ENCODE measurements at regions not wholly inside any gene's neighbourhood (a gene's known extent, or its start where the extent isn't known, plus 50 kb on each side); places are given as distances from the start of the nearest gene placed in this dataset.

DNA sequence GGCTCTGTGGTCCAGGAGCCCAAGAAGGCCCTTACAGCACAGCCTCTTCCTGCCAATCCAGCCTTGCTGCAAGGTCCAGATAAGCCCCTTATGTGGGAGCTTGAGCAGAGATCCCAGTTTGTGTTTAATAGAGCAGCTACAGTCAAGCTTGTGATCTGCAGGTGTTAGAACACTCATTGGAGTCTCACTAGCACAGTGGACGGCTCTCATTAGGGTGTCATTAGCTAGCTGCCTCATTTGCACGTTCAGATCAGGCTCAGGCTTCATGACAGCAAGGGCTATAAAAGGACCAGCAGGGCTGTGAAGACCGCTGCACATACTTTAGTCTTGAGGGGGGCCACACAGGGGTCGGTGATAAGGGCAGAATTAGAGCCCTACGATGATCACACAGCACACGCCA is 443.2 kb downstream of the RPS24 start:
- no peak for DNase-seq (ENCODE audit: low read depth)
- no peak overlapping the region for H3K4me3 ChIP-seq (ENCODE audit: low read depth, low read length)
- TF ChIP-seq, protein P1, sequence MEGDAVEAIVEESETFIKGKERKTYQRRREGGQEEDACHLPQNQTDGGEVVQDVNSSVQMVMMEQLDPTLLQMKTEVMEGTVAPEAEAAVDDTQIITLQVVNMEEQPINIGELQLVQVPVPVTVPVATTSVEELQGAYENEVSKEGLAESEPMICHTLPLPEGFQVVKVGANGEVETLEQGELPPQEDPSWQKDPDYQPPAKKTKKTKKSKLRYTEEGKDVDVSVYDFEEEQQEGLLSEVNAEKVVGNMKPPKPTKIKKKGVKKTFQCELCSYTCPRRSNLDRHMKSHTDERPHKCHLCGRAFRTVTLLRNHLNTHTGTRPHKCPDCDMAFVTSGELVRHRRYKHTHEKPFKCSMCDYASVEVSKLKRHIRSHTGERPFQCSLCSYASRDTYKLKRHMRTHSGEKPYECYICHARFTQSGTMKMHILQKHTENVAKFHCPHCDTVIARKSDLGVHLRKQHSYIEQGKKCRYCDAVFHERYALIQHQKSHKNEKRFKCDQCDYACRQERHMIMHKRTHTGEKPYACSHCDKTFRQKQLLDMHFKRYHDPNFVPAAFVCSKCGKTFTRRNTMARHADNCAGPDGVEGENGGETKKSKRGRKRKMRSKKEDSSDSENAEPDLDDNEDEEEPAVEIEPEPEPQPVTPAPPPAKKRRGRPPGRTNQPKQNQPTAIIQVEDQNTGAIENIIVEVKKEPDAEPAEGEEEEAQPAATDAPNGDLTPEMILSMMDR (IDR thresholded peaks at IDR 0.05; ENCODE audit: insufficient read depth, low read depth, low read length, missing control alignments) = no peak

DNA sequence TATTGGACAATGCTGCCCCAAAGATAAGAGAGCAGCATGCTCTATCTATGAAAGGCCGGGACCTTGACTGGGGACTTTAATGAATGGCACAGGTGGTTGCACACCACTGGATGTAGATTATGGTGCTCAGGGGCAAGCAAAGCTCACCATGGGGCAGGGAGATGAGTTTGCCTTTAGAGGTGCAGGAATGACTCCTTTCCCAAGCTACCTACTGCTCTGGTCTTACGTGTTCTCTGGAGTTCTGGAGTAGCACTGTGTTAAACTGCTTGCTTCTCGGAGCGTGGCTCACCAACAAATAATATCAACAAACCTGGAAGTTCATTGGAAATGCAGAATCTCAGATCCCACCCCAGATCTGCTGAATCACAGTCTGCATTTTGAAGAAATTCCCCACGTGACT is 445.3 kb downstream of the RPS24 start:
- no peak overlapping the region for H3K4me3 ChIP-seq (ENCODE audit: low read depth, low read length)
- TF ChIP-seq, protein P1 (IDR thresholded peaks at IDR 0.05; ENCODE audit: insufficient read depth, low read depth, low read length, missing control alignments) = no peak
- DNase-seq (ENCODE audit: low read depth) = no peak

DNA sequence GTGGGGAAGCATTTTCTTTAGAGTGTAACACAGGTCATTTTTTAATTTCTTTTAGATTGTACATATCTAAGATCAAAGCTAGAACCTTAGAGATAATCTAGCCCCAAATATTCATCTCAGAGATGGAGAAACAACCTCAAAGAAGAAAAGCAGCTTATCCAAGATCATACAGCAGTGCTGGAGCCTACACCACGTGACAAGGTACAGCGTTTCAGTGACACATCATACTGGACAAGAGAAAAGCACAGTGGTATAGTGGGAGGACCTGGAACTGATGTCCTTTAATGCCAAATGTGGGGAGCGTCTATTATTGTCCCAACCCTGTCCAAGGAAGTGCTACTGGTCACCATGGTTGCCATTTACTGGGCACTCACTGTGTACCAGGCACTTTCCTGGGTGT is 445.8 kb downstream of the RPS24 start:
- no peak overlapping the region for H3K4me3 ChIP-seq (ENCODE audit: low read depth, low read length)
- TF ChIP-seq, protein P1 (IDR thresholded peaks at IDR 0.05; ENCODE audit: insufficient read depth, low read depth, low read length, missing control alignments) = no peak
- no peak for DNase-seq (ENCODE audit: low read depth)

DNA sequence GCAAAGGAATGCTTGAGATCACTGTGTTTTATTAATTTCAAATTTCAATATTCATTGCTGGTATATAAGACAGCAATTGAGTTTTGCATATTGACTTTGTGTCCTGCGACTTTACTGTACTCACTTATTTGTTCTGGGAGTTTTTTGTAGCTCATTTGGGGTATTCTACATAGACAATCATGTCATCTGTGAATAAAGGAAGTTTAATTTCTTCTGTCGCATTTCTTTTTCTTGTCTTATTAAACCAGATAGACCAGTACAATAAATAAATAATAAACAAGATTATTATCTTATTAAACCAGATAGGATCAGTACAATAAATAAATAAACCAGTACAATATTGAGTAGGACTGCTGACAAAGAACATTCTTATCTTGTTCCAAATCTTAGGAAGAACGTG is 448.2 kb downstream of the RPS24 start:
- TF ChIP-seq, protein P1 (IDR thresholded peaks at IDR 0.05; ENCODE audit: insufficient read depth, low read depth, low read length, missing control alignments) = no peak
- H3K4me3 ChIP-seq (ENCODE audit: low read depth, low read length) = no peak overlapping the region
- DNase-seq (ENCODE audit: low read depth) = no peak

DNA sequence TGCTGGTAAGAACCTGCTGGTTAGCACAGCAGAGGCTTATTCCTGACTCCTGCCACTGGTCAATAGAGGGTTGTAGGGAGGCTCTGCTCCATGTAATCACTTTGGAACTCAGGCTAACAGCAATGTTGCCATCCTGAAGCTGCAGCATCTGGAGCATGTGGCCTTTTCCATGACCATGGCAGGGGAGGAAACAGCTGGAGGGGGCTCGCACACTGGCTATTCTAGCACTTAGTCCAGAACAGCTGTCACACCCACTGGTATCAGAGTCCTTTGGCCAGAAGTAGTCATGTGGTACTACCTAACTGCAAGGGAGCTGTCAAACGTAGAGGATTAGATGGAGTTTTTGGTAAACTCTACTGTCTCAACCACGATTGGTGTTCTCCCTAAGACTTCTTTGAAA is 450.0 kb downstream of the RPS24 start:
- no peak for DNase-seq (ENCODE audit: low read depth)
- TF ChIP-seq, protein P1 (IDR thresholded peaks at IDR 0.05; ENCODE audit: insufficient read depth, low read depth, low read length, missing control alignments) = no peak
- no peak overlapping the region for H3K4me3 ChIP-seq (ENCODE audit: low read depth, low read length)

DNA sequence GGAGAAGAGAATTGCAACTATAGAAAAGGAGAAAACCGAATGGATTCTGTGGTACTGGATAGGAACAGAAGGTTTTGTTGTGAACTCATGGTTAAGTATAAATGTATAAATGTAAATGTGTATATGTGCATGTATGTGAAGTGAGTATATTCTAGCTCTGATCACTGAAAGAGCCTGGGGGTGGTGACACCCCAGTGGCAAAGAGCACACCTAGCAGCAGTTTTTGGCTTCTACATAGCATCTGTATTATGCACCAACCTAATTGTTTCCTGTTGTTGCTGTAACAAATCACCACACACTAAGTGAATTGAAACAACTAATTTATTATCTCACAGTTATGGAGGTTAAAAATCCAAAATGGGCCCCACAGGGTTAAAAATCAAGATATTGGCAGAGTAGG is 455.4 kb downstream of the RPS24 start:
- DNase-seq (ENCODE audit: low read depth) = no peak
- H3K4me3 ChIP-seq (ENCODE audit: low read depth, low read length) = no peak overlapping the region
- TF ChIP-seq, protein P1 (IDR thresholded peaks at IDR 0.05; ENCODE audit: insufficient read depth, low read depth, low read length, missing control alignments) = no peak

DNA sequence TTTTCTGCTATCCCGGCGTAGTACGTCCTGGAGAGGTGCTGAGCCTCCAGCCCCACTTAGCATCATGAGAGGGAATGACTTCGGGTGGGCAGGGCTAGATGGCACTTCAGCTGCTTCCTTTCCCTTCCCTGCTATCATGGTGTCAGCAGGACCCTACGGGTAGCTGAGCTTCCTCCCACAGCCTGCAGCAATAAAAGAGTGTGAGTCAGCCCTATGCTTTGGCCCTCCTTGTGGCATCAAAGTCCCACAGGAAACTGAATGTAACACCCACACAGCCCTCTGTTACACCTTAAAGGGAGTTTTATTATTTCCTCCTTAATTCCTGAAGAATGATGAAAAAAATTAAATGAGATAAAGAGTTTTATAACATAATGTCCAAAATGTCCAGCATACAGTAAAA is 458.1 kb downstream of the RPS24 start:
- no peak overlapping the region for H3K4me3 ChIP-seq (ENCODE audit: low read depth, low read length)
- TF ChIP-seq, protein P1 (IDR thresholded peaks at IDR 0.05; ENCODE audit: insufficient read depth, low read depth, low read length, missing control alignments) = no peak
- no peak for DNase-seq (ENCODE audit: low read depth)

Measured in GM12865 (cell line).